ENCODE measurements at regions not wholly inside any gene's neighbourhood (a gene's known extent, or its start where the extent isn't known, plus 50 kb on each side); places are given as distances from the start of the nearest gene placed in this dataset.

DNA sequence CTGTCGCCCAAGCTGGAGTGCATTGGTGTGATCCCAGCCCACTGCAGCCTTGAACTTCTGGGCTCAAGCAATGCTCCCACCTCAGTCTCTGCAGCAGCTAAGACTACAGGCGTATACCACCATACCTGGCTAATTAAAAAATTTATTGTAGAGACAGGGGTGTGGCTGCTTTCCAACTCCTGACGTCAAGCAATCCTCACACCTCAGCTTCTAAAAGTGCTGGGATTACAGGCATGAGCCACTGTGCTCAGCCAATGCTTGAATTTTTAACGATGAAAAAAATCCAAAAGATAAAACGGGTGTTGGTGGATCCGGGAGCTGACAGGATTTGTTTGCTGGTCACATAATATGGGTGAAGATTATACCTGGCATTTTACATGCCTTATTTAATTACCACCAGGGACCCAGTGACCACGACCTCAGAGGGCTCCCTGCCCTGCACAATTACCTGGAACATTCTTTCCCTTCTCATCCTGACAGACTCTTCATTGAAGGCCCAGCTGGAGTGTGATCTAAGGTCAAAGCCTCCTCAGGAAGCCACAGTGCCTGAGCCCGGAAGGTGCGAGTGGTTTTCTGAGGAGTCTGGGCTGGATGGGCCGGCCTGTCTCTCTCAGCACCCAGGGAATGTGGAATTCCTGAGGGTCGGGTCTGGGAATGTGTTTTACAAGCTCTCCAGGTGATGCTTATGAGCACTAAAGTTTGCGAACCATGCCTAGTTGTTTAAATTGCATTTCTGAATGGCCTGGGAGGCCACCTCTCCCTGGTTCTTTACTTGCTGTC lies 193.3 kb downstream of the USP12 start:
- Histone ChIP-seq H3K4me2 (ENCODE audit: insufficient read depth, low read length) (no peak overlapping the region), H3K4me1 (ENCODE audit: insufficient read depth, low read length) (peaks cover 13% of the 10 kb centered on the region), H3K9me3 (ENCODE audit: low read depth, low read length) (no peaks in the 10 kb centered on the region), H3K36me3 (ENCODE audit: insufficient read depth, low read length) (no peaks in the 10 kb centered on the region), H2AFZ (ENCODE audit: low read length) (no peak overlapping the region), H3K4me3 (ENCODE audit: insufficient read depth, low read length) (no peak overlapping the region), H3K27me3 (ENCODE audit: insufficient read depth, low read length) (peaks cover 5% of the 10 kb centered on the region), H3K27ac (ENCODE audit: low read depth, low read length) (no peak overlapping the region), H4K20me1 (ENCODE audit: insufficient read depth, low read length) (no peaks in the 10 kb centered on the region), H3K79me2 (ENCODE audit: insufficient read depth, low read length) (no peaks in the 10 kb centered on the region)
- DNase-seq (ENCODE audit: insufficient read length, low spot score, missing footprints), result no peak
- TF ChIP-seq, protein P1, sequence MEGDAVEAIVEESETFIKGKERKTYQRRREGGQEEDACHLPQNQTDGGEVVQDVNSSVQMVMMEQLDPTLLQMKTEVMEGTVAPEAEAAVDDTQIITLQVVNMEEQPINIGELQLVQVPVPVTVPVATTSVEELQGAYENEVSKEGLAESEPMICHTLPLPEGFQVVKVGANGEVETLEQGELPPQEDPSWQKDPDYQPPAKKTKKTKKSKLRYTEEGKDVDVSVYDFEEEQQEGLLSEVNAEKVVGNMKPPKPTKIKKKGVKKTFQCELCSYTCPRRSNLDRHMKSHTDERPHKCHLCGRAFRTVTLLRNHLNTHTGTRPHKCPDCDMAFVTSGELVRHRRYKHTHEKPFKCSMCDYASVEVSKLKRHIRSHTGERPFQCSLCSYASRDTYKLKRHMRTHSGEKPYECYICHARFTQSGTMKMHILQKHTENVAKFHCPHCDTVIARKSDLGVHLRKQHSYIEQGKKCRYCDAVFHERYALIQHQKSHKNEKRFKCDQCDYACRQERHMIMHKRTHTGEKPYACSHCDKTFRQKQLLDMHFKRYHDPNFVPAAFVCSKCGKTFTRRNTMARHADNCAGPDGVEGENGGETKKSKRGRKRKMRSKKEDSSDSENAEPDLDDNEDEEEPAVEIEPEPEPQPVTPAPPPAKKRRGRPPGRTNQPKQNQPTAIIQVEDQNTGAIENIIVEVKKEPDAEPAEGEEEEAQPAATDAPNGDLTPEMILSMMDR (IDR thresholded peaks at IDR 0.05; ENCODE audit: extremely low read depth, low read depth, low read length), result no peak

DNA sequence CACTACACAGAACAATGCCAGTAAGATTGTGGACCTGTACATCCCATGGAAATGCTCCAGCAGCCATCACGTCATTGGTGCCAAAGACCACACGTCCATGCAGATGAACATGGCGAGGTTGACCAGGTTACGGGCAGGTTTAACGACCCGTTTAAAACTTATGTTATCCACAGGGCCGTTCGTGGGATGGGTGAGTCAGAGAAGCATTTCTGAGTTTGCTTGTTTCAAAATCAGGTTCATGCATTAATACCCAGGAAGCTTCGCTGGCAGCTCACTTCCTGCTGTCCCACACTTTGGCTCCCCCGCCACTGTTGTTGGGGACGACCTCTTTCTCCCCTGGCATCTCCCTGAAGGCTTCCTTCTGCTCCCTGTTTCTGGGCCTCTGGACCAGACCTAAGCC lies 194.1 kb downstream of the USP12 start:
- Histone ChIP-seq H3K4me1 (ENCODE audit: insufficient read depth, low read length) (peaks cover 9% of the 10 kb centered on the region), H3K27ac (ENCODE audit: low read depth, low read length) (no peak overlapping the region), H3K27me3 (ENCODE audit: insufficient read depth, low read length) (peaks cover 5% of the 10 kb centered on the region), H3K9me3 (ENCODE audit: low read depth, low read length) (no peaks in the 10 kb centered on the region), H2AFZ (ENCODE audit: low read length) (peak overlapping the region; percentile 66), H4K20me1 (ENCODE audit: insufficient read depth, low read length) (no peaks in the 10 kb centered on the region), H3K79me2 (ENCODE audit: insufficient read depth, low read length) (no peaks in the 10 kb centered on the region), H3K36me3 (ENCODE audit: insufficient read depth, low read length) (no peaks in the 10 kb centered on the region), H3K4me2 (ENCODE audit: insufficient read depth, low read length) (peak overlapping the region; percentile 9), H3K4me3 (ENCODE audit: insufficient read depth, low read length) (no peak overlapping the region)
- TF ChIP-seq, protein P1 (IDR thresholded peaks at IDR 0.05; ENCODE audit: extremely low read depth, low read depth, low read length), result no peak
- DNase-seq (ENCODE audit: insufficient read length, low spot score, missing footprints), result no peak

DNA sequence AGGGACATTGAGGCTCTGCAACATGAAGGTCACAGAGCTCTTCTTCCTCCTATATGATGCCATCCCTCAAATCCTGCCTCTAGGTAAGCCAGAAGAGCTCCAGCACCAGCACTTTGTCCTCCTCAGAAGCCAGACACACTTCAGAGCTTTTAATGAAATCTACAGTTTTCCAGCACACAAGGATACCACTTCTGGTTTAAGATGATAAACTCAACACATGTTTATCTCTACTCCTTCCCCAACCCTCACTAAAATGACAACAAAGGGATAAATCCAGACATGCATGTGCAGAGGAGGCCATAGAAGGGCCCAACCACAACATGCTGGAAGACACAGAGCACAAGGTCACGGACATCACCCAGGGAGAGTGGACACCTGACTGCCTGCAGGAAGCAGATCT lies 195.3 kb downstream of the USP12 start:
- Histone ChIP-seq H4K20me1 (ENCODE audit: insufficient read depth, low read length) (no peaks in the 10 kb centered on the region), H2AFZ (ENCODE audit: low read length) (no peak overlapping the region), H3K4me3 (ENCODE audit: insufficient read depth, low read length) (no peak overlapping the region), H3K36me3 (ENCODE audit: insufficient read depth, low read length) (no peaks in the 10 kb centered on the region), H3K27me3 (ENCODE audit: insufficient read depth, low read length) (peaks cover 5% of the 10 kb centered on the region), H3K4me2 (ENCODE audit: insufficient read depth, low read length) (no peak overlapping the region), H3K9me3 (ENCODE audit: low read depth, low read length) (no peaks in the 10 kb centered on the region), H3K27ac (ENCODE audit: low read depth, low read length) (no peak overlapping the region), H3K79me2 (ENCODE audit: insufficient read depth, low read length) (no peaks in the 10 kb centered on the region), H3K4me1 (ENCODE audit: insufficient read depth, low read length) (peaks cover 7% of the 10 kb centered on the region)
- no peak for DNase-seq (ENCODE audit: insufficient read length, low spot score, missing footprints)
- TF ChIP-seq, protein P1 (IDR thresholded peaks at IDR 0.05; ENCODE audit: extremely low read depth, low read depth, low read length), result no peak

DNA sequence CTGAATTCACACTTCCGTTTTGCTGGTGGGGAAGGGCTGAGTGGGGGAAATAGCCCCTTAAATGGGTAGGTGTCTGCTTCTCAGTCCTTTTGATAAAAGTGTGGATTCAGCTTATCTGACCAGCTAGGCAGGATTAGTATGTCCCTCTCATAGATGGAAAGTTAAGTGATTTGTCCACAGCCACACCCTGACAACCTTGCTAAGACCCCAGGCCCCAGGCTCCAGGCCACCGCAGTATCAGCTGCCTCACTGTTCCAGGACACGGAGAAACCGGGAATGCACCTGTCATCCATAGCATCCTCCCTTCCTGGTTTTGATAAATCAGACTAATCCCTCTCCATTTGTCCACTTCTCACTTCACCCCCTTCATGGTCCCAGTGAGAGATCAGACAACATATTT lies 197.7 kb downstream of the USP12 start:
- Histone ChIP-seq H3K36me3 (ENCODE audit: insufficient read depth, low read length) (no peaks in the 10 kb centered on the region), H2AFZ (ENCODE audit: low read length) (no peak overlapping the region), H3K27ac (ENCODE audit: low read depth, low read length) (no peak overlapping the region), H4K20me1 (ENCODE audit: insufficient read depth, low read length) (no peaks in the 10 kb centered on the region), H3K4me2 (ENCODE audit: insufficient read depth, low read length) (no peak overlapping the region), H3K4me1 (ENCODE audit: insufficient read depth, low read length) (peaks cover 13% of the 10 kb centered on the region), H3K4me3 (ENCODE audit: insufficient read depth, low read length) (no peak overlapping the region), H3K79me2 (ENCODE audit: insufficient read depth, low read length) (no peaks in the 10 kb centered on the region), H3K9me3 (ENCODE audit: low read depth, low read length) (no peaks in the 10 kb centered on the region), H3K27me3 (ENCODE audit: insufficient read depth, low read length) (peaks cover 5% of the 10 kb centered on the region)
- TF ChIP-seq, protein P1 (IDR thresholded peaks at IDR 0.05; ENCODE audit: extremely low read depth, low read depth, low read length), result no peak
- DNase-seq (ENCODE audit: insufficient read length, low spot score, missing footprints), result no peak

Measured in osteoblast (primary cell).